ENCODE measurements at regions not wholly inside any gene's neighbourhood (a gene's known extent, or its start where the extent isn't known, plus 50 kb on each side); places are given as distances from the start of the nearest gene placed in this dataset.

DNA sequence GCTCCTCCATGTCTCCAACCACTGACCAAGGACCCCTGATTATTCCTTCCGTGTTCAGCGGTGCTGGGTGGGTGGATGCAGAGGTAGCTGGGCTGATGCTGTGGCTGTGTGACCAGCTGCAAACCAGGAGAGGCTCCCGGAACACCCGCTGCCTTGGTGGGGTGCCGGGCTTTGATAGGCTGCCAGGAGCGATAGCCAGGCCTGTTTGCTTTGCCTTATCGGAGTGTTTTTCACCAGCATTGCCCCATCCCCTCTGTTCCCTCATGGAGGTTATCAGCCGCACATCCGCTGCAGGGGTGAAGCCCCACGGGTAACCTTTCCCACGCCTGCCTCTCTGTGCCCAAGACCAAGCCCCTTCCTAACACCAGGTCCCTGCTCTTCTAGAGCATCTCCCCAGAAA is 354.3 kb downstream of the C16orf95 start:
- DNase-seq: no peak

DNA sequence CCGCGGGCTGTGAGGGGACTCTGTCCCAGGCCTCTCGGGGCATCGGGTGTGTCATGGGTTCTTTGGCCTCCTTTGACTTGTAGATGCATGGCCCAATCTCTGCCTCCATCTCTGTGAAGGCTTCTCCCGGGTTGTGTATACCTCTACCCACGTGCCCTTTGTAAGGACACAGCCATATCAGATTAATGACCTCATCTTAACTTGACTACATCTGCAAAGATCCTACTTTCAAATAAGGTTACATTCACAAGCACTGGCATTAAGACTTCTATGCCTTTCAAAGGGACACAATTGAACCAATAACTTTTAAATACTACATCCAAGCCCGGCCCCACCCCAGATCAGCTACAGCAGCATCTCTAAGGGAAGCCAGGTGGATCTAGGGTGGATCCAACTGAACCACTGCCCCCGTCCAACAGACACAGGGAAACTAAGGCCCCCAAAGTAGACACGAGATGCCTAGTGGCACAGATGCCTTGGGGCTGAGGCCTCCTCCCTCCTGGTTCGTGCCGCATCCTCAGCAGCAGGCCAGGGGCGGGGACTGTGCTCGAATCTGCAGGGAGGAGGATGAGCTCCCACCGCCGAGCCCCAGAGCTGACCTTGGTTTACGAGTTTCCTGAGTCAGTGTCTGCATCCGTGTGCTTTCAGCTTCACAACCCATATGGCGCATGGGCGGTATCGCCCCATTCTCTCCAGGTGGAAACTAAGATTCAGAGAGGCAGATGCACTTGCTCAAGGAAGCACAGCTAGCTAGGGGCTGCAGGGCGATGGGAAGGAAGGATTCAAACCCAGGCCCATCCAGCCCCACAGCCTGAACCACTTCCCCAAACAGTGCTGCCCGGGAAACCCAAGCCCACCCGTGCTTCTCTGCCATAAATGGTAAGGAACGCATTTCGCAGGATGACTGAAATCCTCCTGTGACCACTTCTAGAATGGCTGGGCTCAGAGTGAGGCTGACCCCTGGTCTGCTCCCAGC is 353.3 kb downstream of the C16orf95 start:
- DNase-seq: no peak

DNA sequence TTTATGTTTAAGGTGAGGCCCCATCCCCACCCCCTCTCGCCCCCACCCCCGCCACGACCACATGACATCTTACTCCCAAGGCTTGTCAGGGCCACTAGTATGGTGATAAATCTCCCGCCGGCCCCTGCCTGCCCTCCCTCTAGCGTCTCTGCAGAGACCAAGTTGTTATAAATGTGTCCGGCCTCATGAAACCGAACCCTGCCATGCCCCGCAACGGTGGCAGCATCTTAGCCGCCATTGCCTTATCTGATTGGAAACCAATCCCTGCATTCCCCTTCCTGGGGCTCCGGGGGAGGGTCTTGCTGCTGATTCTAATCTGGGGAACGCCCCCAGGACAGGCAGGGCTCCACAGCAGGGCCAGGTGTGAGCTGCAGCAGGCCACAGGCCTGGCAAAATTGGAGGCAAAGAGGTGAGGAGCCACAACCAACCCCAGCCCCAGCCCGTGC is 352.4 kb downstream of the C16orf95 start:
- DNase-seq: no peak

DNA sequence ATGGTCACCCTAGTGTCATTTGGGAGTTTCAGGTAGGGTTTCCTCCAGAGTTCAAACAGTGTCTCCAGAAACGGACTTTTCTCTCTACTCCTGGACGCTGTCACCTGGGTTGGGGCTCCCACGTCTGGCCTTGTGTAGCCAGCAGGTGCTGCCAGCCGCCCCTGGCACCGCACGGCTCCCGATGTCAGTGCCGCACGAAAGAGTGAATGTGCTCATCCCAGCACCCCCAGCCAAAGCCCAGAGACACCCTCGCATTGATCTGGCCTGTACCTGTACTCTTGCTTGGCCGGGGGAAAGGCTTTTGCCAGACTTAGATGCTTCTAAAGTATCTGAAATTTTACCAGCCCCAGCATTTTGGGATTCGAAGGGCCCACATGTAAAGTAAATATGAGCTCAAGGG is 351.9 kb downstream of the C16orf95 start:
- DNase-seq: no peak

DNA sequence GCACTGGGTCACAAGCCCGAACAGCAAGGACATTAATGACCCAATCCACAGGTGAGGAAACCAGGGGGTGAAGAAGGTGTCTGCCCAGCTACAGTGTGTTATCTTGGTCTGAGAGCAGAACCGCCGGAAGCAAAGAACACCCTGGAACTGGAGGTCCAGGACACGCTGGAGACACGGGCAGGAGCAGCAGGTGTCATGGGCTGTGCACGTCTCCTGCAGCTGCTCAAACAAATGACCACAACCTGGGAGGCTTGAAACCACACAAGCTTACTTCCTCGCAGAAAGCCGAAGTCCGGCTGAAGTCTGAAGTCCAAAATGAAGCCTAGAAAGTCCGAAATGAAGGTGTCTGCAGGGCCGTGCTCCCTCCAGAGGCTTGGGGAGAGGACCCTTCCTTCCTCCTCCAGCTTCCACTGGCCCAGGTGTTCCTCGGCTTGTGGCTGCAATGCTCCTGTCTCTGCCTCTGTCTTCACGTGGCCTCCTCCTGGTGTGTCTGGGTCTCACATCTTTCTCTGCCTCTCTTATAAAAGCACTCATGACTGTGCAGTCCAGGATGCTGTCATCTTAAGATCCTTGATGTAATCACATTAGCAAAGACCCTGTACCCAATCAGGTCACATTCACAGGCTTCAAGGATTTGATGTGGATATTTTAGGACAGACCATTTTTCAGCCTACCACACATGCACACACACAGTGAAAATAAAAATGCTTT is 351.2 kb downstream of the C16orf95 start:
- no peak for DNase-seq

DNA sequence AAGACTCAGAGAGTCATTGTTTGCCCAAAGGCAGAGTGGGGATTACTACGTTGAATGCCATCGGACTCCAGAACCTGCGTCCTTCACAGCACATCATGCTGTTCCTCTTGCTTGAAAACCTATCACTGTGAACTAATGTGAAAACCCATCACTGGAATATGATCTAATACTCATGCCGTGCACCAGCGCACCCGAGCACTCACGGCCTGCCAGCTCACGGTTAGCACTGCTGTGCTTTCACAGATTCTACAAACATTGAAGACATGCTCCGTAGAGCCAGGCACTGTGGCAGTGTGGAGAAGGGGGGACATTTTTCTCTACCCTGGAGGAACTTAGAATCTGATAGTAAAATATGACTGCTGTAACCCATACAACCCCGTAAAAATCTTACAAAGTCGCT is 350.4 kb downstream of the C16orf95 start:
- DNase-seq: no peak

DNA sequence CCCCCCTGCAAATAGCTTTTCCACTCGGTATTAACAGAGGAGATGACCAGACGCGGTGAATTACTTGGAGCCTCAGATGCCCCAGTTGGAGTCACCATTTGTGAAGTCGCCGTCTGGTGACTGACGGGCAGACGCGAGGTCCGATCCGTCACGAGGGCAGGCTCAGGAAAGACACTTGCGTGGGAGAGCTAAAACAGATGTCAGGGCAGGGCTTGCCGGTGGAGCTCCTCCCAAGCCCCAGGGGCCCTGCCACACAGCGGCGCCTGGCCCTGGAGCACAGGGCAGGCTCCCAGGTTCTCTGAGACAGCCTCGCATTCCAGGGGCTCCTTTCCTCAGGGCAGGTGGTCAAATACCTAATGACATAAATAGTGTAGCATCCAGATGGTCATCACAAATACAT is 348.3 kb downstream of the C16orf95 start:
- no peak for DNase-seq

DNA sequence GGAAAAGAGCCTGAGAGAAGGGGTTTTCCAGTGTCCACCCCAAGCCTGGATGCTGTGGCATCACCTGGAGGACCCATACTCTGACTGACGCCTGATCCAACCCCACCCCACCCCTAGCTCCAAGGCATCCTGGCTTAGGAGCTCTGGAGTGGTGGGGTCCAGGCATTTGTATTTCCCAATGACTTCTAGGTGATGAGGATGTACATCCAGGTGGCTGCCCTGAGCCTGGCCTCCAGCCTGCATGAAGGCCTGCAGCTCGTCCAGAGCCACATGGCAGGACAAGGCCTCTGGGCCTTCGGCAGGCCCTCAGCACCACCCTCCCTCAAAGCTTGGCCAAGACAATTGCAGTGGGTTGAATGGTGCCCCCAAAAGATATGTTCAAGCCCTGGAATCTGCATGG is 347.5 kb downstream of the C16orf95 start:
- no peak for DNase-seq

DNA sequence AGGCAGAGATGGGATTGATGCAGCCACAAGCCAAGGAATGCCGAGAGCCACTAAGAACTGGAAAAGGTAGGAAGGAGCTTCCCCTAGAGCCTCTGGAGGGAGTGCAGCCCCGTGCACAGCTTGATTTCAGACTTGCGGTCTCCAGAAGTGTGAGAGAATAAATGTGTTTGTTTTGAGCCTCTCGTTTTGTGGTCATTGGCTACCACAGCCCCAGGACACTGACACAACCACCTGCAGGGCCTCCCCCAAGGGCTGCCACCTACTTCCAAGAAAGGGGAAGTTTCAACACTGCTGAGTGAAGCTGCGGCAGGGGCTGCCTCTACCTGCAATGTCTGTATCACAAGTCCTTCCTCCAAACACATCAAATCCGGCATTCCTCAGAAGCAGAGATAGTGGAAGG is 346.9 kb downstream of the C16orf95 start:
- no peak for DNase-seq

DNA sequence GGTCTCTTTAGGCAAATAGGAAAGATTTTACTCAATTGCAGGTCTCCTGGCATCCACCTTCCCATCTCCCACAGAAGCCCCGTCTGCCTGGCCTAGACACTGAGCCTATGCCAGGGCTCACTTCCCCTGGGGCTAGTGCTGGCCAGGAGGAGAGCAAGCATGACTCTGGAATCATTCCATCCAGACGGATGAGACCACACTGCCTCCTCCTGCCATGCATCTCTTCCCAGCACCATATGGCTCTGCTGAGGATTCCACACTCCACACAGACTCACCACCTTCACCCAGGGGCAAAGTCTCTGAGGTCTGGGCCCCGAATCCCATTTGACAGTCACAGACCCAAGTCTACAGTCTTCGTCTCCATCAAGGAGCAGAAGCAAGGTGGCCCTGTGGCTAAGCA is 346.5 kb downstream of the C16orf95 start:
- no peak for DNase-seq

DNA sequence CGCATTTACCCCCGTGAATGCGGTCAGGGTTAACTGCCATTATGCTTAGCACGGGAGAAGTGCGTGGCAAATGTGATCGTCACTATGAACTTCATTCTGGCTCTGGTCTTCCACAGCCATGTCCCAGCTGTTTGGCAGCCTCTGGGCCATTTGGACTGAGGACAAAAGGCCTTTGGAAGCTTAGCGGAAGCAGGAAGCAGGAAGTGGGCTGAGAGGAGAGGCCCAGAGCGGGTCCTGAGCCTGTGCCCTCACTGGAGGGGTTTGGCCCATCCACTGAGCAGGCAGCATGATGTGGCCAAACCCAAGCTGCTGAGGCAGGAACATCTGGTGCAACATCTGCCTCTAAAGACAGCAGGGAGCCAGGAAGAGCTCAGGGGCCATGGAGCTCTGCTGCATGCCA is 345.9 kb downstream of the C16orf95 start:
- peak; percentile 66 for DNase-seq

DNA sequence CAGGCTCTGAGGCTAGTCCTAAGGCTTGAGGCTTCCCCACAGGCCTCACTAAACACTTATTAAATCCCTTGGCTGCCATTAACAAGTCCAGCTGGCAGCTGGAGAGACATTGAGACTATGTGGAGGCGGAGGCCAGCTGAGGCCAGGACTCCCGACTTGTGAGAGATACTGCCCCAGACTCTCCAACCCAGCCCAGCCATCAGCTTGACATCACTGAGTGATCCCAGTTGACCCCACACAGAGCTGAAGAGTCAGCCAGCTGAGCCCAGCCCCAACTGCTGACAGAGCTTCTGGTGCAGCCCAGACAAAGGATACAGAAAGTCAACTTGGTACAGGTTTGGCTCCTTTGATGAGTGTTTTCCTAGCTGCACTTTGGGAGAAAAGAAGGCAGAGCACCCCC is 343.1 kb downstream of the C16orf95 start:
- no peak for DNase-seq

DNA sequence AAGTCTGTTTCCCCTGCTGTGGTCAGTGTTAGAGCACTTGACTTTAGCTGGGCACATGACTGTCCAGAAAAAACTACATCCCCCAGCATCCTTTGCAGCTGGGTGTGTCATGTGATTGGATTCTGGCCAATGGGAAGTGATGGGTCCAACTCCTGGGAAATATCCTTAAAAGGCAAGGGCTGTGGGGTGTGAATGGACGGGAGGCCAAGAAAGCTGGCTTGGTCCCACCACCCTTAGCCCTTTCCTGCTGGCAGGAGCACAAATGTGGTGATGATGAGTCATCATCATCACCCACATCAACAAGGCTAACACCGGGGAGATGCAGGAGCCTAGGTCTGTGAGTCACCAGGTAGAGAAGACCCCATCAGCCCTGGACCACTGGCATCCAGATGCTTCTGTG is 341.7 kb downstream of the C16orf95 start:
- no peak for DNase-seq

DNA sequence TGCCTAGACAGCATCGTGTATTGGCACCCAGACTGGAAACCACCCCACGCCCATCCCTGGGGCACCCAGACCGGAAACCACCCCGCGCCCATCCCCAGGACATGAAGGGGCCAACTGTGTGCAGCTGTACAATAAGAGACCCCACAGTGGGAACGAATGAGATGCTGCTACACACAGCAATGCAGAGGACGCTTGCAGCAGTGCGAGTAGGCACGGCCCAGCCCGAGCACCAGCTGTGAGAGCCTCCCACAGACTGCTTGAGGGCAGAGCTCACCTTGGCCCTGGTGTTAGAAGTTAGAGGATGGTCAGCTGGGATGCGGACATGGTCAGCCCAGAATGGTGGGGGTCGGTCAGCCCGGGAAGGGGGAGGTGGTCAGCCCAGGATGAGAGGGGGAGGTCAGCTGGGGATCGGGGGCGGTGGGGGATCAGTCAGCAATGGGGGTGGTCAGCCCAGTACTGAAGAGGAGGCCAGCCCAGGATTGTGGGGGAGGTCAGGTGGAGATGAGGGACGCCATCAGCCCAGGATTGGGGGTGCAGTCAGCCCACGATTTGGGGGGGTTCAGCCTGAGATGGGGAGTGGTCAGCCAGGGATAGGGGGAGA is 340.0 kb downstream of the C16orf95 start:
- DNase-seq: no peak

DNA sequence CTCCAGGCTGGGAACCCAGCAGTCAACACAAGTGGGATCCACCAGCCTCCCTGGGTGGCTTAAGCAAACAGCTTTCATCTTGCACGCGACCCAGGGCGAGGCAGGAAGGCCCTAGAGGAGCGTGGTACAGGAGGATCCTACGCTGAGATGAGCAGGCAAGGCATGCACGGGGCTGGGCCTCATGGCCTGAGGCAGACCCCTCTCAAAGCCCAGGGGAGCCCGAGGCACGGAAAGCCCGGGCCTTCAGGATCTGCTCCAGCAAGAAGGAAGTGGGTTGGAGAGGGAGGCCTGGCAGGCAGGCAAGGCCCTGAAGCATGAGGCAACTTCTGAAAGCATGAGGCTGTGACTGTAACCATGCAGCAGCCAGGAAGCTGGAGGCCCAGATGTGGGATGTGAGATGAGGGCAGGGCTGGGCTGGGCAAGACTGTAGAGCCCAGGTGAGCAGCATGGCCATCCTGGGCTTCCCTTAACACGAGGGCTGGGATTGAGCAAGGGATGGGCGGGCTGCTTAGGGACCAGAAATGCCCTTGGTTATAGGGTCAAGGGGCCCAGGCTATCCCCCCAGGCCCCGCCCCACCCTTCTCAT is 338.7 kb downstream of the C16orf95 start:
- DNase-seq: no peak

DNA sequence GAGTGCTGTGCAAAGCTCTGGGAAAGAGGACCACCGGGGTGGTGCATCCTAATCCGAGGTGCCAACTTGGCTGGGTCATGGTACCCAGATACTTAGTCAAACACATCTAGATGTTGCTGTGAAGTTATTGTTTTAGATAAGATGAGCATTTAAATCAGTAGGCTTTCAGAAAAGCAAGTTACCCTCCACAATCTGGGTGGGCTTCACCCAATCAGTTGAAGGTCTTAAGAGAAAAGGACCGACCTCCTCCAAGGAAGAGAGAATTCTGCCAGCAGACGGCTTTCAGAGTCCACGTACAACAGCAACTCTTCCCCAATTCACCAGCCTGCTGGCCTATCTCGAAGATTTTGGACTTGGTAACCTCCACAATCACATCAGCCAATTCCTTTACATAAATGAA is 338.1 kb downstream of the C16orf95 start:
- no peak for DNase-seq

DNA sequence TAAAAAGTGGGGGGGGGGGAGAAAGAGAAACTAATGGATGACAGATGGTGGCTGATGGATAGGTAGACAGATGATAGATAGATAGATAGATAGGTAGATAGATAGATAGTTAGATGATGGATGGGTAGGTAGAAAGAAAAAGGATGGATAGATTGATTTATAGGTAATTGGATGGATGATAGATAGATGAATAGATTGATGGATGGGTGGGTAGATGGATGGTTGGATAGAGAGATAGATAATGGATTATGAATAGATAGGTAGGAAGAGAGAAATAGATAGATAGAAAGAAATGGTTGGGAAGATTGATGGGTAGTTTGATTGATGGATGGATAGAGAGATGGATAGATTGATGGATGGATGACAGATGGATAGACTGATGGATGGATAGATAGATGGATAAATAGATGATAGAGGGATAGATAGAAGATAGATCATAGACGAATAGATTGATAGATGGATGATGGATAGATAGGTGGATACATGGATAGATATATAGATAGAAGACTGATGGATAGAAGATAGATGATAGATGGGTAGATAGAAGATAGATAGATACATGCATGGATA is 337.1 kb downstream of the C16orf95 start:
- DNase-seq: no peak

DNA sequence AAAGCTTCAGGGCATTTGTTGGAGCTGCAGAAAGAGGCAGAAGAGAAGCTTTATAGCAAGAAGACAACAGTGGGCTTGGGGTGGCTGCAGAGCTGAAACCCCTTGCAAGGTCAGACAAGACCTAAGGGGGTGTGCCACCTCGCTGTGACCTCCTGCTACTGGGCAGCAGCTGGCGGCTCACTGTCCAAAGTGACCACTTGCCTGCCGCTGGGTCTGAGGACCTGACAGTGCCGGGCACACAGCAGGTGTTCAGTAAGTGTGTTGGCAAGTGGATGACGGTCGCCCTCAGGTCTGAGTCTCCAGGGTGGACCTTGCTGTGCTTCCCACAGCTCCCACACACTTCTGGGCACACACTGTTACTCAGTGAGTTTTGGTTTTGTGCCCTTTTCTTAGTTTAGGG is 336.5 kb downstream of the C16orf95 start:
- DNase-seq: no peak

DNA sequence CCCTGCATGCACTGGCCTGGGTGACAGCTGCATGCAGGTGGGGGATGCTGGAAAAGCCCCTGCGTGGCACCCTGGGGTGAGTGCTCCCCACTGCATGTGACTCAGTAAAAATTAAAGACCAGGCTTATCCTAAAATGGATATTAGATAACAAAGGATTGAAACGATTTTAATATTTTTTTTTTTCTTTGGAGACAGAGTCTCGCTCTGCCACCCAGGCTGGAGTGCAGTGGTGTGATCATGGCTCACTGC is 334.9 kb downstream of the C16orf95 start:
- no peak for DNase-seq

DNA sequence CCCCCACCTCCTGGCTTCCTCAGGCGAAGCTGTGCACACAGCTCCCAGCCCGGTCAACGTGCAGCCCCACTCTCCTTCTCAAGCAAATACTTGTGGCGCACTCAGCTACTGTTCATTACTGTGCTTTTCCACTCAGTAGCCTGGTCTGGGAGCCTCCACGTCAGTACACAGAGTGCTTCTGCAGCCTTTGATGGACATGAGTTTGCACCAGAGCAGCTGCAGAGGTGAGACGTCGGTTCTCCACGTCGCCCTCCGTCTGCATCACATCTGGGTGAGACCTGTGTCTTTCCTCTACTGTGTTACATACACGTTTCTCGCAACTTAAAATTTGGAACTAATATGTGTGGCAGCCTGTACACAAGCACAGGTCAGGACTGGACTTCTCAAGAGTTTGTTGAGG is 334.3 kb downstream of the C16orf95 start:
- no peak for DNase-seq

DNA sequence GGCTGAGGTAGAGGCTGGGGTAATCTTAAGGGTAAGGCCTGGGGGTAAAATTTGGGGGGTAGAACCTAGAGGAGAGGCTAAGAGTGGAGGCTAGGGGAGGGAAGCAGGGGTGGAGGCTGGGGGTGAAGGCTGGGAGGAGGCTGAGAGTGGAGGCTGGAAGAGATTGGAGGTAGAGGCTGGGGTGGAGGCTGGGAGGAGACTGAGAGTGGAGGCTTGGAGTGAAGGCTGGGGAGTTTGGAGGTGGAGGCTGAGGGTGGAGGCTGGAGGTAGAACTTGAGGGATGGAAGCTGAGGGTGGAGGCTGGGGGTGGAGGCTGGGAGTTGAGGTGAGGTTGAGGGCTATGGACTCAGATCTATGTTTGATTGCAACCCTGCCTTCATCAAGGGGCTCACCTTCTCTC is 333.6 kb downstream of the C16orf95 start:
- no peak for DNase-seq

DNA sequence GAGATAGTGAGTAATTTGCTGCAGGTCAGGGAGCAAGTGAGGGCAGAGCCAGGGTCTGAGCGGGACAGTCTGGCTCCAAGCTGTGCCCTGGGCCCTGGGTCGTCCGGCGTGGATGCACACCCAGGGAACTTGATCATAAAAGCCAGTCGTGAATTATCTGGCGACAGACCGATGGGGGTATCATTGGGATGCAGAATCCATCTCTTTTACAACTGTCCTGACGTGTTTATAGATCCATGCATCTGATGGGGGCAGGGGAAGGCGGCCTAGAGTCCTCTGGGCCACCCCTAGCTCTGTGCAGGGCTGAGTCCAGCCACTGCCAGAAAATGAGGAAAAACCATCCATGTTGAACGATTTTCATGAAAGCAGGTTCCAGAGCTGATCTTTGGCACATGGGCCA is 332.8 kb downstream of the C16orf95 start:
- no peak for DNase-seq

DNA sequence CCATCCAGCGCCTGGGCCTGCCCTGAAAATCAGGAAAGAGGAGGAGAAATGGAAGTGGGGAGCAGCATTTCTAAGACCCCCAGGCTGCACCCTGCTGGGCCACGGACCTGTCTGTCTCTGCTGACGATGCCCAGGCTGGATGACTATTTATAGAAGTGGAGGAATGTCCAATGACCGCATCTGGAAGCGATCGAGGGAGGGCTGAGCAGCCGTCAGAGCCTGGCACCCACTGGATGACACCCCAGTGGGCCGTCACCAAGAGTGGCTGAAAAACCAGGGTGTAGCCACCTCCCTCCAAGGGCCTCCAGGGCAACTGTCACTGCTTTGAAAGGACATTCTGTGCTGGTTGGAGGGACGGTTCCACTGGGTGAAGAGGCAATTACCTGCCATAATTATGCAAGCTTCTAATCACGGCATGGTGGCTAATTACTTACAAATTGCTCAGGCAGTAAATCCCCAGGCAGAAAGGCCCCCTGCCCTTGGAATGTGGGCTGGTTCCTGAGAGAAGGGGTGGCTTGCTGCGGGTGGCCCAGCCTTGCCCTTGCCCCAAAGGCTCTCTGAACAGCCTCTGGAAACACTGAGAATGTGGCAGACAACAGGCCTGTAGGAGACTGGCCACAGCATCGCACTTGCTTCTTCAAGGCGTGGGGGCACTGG is 332.1 kb downstream of the C16orf95 start:
- DNase-seq: no peak
